NCI-H2196 treated with DMSO at 0.1 percent for 48 hours (cell line): ENCODE measurements at regions not wholly inside any gene's neighbourhood (a gene's known extent, or its start where the extent isn't known, plus 50 kb on each side); places are given as distances from the start of the nearest gene placed in this dataset.

Source experiments
- DNase-seq: peaks from one replicate; lab custom pipeline; 2025; ENCODE audit not compliant: unreplicated experiment; lab: John Stamatoyannopoulos, UW

DNA sequence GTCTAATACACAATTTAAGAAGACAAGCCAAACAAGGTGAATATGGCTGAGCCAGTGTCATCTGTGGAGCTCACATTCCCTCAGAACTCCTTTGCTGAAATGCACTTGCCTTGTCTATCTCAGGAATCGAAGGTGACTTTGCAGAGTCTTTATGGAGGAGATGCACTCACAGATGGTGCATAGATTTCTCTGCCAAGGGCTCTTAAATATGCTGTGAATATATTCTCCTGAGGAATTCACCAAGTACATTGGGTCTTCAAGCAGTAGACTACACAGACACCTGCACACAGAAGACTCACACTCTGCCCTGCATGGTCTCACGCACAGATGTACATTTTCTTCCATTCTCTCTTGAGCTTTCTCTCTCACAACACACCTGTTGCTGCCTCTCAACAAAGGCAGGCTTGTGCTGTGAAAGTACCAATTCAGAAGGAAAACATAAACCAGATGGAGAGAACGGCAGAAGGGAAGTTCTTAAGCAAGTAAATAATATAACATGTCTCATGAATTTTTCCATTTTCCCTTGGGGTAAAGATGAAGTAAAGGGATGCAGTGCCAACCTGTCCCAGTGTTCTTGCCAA lies 174.7 kb downstream of the DLEU7 start:
- DNase-seq, result no peak

GRCh38 chr13:50670272-50670671 lies 173.2 kb downstream of the DLEU7 start:
- DNase-seq, result no peak

DNA sequence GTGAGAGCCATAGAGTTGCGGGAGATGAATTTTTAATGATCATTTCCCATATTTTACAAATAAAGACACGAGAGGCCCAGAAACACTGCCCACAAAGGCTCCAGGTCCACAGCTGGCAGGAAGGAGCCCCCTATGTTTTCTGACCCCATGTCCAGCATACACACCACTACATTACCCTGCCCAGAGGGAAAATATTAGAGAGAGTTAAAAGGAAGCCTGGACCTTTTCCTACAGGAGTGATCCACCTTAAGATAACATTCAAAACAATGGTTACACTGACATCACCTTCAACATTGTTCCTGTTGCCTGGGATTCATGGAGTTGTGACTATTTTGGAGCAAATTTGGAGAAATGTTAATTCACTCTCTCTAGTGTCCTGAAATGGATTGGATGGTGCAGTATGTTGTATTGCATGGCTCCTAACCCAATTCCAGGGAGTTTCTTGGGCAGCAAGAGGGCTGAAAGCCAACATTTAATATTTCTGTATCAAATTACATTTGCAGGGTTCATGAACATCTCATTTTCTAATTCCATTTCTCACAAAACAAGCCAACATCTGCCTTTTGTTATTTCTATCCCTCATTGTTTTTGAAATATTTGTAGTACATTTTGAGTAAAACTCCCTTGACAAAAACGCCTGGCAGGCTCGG lies 172.5 kb downstream of the DLEU7 start:
- no peak for DNase-seq

GRCh38 chr13:50671497-50671850 lies 172.0 kb downstream of the DLEU7 start:
- no peak for DNase-seq

DNA sequence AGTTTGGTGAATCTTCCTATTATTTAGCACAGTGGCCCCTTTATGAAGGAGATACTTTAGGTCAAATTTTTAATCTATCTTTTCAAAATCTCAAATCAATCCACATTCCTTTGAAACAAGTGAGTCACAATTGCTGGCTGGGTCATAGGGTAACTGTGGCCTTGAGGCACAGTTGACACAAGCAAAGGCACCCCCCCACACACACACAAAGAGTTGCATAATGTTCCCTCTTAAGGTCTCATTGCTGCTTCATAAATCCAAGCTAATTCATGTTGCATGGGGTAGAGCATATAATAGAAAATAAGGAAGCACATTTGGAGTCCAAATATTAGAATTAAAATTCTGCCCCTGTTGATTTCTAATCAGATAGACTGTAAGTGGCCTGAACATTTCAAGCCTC lies 171.5 kb downstream of the DLEU7 start:
- no peak for DNase-seq

GRCh38 chr13:50675651-50676050 lies 167.8 kb downstream of the DLEU7 start:
- DNase-seq, result no peak

GRCh38 chr13:50676602-50677001 lies 166.9 kb downstream of the DLEU7 start:
- no peak for DNase-seq

GRCh38 chr13:50677258-50677657 lies 166.2 kb downstream of the DLEU7 start:
- no peak for DNase-seq

GRCh38 chr13:50677687-50678463 lies 165.6 kb downstream of the DLEU7 start:
- DNase-seq, result no peak

GRCh38 chr13:50678464-50679162 lies 164.9 kb downstream of the DLEU7 start:
- DNase-seq, result no peak

DNA sequence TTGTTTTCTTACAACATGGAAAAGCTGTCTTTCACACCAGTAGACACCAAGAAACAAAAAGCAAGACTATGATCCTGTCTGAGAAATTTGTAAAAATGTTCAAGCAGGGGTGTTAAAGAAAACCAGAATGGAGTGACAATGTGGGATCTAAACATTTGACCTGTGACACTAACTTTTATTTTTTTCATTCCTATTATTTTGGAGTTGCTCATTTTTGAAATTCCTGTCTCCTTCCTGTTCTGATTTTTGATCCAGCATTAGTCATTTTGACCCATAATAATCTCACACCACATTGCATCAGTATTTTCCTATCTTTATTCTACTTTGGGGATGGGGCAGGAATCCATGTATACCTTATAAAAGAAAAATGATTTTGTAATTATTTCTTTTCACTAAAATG lies 164.2 kb downstream of the DLEU7 start:
- no peak for DNase-seq

DNA sequence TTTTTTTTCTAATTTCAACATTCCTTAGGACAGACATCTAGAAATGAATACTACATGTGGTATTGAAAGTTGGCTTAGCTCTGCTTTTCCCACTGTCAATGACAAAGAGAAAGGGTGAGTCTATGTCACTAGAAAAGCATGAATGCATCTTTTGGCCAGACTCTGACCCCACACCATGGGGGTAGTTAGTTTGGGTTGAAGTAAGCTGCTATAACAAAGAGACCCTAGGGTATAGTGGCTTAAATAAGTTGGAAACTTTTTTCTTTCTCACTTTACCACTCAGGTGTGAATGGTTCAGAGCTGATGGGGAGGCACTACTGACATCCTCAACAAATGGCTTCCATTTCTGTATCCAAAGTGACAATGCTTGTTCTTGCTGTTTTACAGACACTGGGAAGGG lies 161.5 kb downstream of the DLEU7 start:
- DNase-seq, result no peak

- DNase-seq, result no peak
Observed at GRCh38 chr13:50682966-50683365, 160.5 kb downstream of the DLEU7 start.

DNA sequence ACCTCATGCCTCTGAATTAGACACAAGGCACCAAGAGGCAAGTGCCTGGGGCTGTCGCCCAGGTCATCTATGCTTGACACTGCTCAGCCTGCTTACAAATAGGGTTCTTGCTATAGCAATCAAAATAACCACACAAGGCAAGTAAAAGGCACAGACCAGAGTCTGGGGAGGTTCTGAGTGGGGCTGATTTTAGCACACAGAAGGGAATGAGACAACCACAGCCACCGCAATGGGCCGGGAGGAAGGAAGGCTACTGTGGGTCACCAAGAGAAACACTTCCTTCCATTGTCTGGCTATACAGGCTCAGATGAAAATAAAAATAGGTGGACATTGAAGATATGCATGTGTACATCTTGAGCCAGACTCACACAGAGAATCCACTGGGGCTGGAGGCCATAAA lies 159.1 kb downstream of the DLEU7 start:
- no peak for DNase-seq

- peak; percentile 18 for DNase-seq
Observed at GRCh38 chr13:50685491-50685890, 158.0 kb downstream of the DLEU7 start.

- DNase-seq, result no peak
Observed at GRCh38 chr13:50685956-50686355, 157.5 kb downstream of the DLEU7 start.

DNA sequence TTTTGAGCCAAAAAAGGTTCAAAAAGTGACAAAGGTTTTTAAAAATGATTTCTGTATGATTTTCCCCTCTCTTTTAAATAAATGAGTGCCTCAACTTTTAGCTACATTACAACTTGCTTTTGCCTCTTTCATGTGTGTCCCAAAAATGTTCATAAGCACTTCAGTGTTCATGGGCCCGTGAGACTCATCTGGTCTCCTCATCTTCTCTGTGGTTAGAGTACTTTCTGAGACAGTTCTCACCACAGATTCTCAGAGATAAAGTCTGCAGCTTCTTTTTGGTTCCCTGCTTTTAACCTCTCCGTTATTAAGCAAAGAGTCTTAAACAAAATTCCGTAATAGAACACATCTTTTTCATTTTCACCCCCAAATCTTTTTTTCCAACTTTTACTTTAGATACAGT lies 156.9 kb downstream of the DLEU7 start:
- DNase-seq, result no peak

DNA sequence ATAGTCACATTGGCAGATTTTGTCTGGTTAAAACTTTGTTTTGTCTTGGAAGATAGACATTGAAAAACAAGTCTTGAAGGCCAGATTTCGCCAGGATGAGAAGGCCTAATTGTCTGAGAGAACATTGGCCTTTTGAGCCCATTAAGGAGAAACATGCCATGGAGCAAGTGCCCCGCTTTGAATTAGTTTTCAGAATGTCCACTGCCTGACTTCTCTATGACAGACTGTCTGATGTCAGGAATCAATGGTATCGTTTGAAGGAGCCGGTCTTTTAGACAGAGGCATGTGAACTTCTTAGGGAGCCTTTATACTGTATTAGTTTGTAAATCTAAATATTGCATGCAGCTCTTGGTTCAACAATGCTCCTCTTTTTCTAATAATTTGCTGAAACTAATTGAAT lies 155.9 kb downstream of the DLEU7 start:
- DNase-seq, result no peak

DNA sequence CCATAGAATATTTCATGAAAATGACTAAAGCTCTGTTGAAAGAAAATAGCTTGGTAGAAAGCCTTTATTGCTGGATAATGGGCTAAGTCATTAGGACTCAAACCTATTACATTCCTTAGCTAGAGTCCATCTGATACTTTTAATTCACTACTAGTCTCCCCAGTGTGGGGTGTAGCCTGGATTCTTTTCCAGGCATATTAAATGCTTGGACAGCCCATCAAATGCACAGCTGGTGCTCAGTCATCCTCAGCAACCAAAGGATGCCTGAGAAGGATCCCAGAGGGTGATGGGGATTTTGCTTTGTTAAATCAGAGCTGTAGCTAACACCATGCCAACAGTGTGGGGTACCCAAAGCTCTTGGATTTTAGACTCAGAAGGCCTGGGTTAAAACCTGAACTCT lies 153.5 kb downstream of the DLEU7 start:
- DNase-seq, result no peak

DNA sequence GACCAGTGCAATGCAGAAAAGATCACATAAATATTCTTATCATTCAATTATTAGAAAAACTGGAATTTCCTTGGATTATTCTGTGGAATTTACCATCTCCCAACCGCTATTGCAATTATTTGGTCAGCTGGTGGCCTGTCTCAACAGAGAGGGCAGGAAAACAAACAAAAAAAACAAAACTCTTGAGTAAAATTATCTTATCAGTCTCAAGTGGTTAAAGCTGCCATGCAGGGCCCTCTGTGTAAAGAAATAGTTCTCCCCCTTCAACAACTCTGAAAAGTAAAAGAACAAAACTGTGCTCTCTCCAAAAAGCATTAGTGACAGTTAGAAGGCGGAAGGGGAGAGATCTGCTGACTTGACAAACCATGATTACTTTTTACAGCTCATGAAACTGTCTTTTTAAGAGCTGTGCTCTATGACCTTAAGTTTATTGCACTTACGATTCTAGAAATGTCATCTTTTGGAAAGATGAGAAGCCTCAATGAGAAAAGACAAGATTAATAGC lies 152.3 kb downstream of the DLEU7 start:
- no peak for DNase-seq

DNA sequence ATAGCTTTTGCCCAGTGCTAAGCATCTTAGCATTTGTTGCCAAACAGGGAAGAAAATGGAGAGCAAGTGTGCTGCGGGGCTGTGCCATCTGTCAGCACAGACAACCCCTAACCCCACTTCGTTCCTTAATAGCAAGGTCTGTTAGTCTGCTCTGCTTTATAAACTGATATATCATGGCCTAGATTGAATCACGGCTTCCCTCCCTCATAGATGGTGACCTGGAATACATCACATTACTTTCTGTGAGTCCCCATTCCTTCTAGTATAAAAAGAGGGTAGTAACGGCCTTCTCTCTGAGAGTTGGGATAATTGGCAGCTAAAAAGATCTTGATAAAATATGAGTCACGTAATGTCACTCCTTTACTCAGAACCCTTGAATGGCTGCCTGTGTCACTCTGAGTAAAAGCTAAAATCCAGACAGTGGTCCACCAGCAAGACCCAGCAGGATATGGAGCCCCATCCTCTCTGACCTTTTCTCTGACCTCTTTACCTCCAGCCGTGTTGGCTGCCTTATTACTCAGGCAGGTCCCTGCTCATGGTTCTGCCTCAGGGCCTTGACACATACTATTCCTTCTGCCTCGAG lies 151.7 kb downstream of the DLEU7 start:
- no peak for DNase-seq
